ENCODE measurements at regions not wholly inside any gene's neighbourhood (a gene's known extent, or its start where the extent isn't known, plus 50 kb on each side); places are given as distances from the start of the nearest gene placed in this dataset.
"Not testable (repeated sequence)": the region's sequence is repeated elsewhere in the genome, so short reads cannot be mapped to it uniquely, and the experiment has no call there.

GRCh38 chr11:123330471-123330870, 99.6 kb upstream of the GRAMD1B start:
- Histone ChIP-seq H3K4me3 (ENCODE audit: low read length in 2 of 2) (no peak overlapping the region), H3K36me3 (ENCODE audit: insufficient read depth, low read length) (no peaks in the 10 kb centered on the region), H3K4me1 (ENCODE audit: insufficient read depth, low read length) (no peaks in the 10 kb centered on the region), H3K27ac (ENCODE audit: low read depth, low read length) (no peak overlapping the region), H3K27me3 (ENCODE audit: insufficient read depth, low read length) (no peaks in the 10 kb centered on the region), H3K9me3 (ENCODE audit: control insufficient read depth in 1 of 2, low read length in 2 of 2) (no peaks in the 10 kb centered on the region)
- no peak overlapping the region for H3K27ac Mint-ChIP-seq
- DNase-seq, result no peak
- H3K27me3 Mint-ChIP-seq, result peaks cover 0 to under 1% of the 10 kb centered on the region in 2 donors
- ChIA-PET POLR2A (ENCODE audit: partially characterized antibody) (no interaction called here), CTCF (ENCODE audit: partially characterized antibody) (no interaction called here)
- H3K36me3 Mint-ChIP-seq, result peaks cover 0 to 2% of the 10 kb centered on the region in 2 donors
- no peaks in the 10 kb centered on the region for H3K4me1 Mint-ChIP-seq
- intact Hi-C loops (cut with micrococcal nuclease), result no loop called here
- no peak overlapping the region for H3K4me3 Mint-ChIP-seq
- H3K9me3 Mint-ChIP-seq, result peaks cover 0 to 7% (median under 1%) of the 10 kb centered on the region in 8 donors

- peaks cover 0 to 2% of the 10 kb centered on the region in 2 donors for H3K36me3 Mint-ChIP-seq
- no peaks in the 10 kb centered on the region for H3K27me3 Mint-ChIP-seq
- Histone ChIP-seq H3K4me1 (ENCODE audit: insufficient read depth, low read length) (no peaks in the 10 kb centered on the region), H3K27ac (ENCODE audit: low read depth, low read length) (no peak overlapping the region), H3K27me3 (ENCODE audit: insufficient read depth, low read length) (no peaks in the 10 kb centered on the region), H3K9me3 (ENCODE audit: control insufficient read depth in 1 of 2, low read length in 2 of 2) (no peaks in the 10 kb centered on the region), H3K4me3 (ENCODE audit: low read length in 2 of 2) (no peak overlapping the region), H3K36me3 (ENCODE audit: insufficient read depth, low read length) (no peaks in the 10 kb centered on the region)
- no peak for DNase-seq
- no peaks in the 10 kb centered on the region for H3K4me1 Mint-ChIP-seq
- H3K27ac Mint-ChIP-seq, result no peak overlapping the region
- H3K9me3 Mint-ChIP-seq, result peaks cover 0 to 7% (median 0%) of the 10 kb centered on the region in 8 donors
- intact Hi-C loops (cut with micrococcal nuclease), result no loop called here
- ChIA-PET POLR2A (ENCODE audit: partially characterized antibody) (no interaction called here), CTCF (ENCODE audit: partially characterized antibody) (no interaction called here)
- H3K4me3 Mint-ChIP-seq, result no peak overlapping the region
Observed at GRCh38 chr11:123330071-123330470, 100.0 kb upstream of the GRAMD1B start.

GRCh38 chr11:123328281-123328867, 101.7 kb upstream of the GRAMD1B start:
- ChIA-PET POLR2A (ENCODE audit: partially characterized antibody) (no interaction called here), CTCF (ENCODE audit: partially characterized antibody) (interaction anchor here (0.9 kb wide), 1 partner anchor 27 kb away, joined by 3 read pairs; no protein-coding TSS in a partner anchor)

GRCh38 chr11:123325533-123325932, 104.5 kb upstream of the GRAMD1B start:
- no peak overlapping the region for H3K27ac Mint-ChIP-seq
- H3K27me3 Mint-ChIP-seq, result peaks cover 3% of the 10 kb centered on the region in 2 donors
- no peaks in the 10 kb centered on the region for H3K36me3 Mint-ChIP-seq
- ChIA-PET CTCF (ENCODE audit: partially characterized antibody) (no interaction called here), POLR2A (ENCODE audit: partially characterized antibody) (no interaction called here)
- no peaks in the 10 kb centered on the region for H3K4me1 Mint-ChIP-seq
- H3K27ac ChIP-seq (ENCODE audit: low read depth, low read length), result no peak overlapping the region
- no peaks in the 10 kb centered on the region for H3K4me1 ChIP-seq (ENCODE audit: insufficient read depth, low read length)
- H3K9me3 Mint-ChIP-seq, result no peaks in the 10 kb centered on the region
- no peaks in the 10 kb centered on the region for H3K36me3 ChIP-seq (ENCODE audit: insufficient read depth, low read length)
- H3K9me3 ChIP-seq (ENCODE audit: control insufficient read depth in 1 of 2, low read length in 2 of 2), result no peaks in the 10 kb centered on the region
- DNase-seq, result no peak
- H3K4me3 ChIP-seq (ENCODE audit: low read length in 2 of 2), result no peak overlapping the region
- H3K4me3 Mint-ChIP-seq, result no peak overlapping the region
- intact Hi-C loops (cut with micrococcal nuclease), result no loop called here
- H3K27me3 ChIP-seq (ENCODE audit: insufficient read depth, low read length), result no peaks in the 10 kb centered on the region

More at GRCh38 chr11:123328281-123328867, 101.7 kb upstream of the GRAMD1B start:
- H3K36me3 ChIP-seq (ENCODE audit: insufficient read depth, low read length), result no peaks in the 10 kb centered on the region
- no peaks in the 10 kb centered on the region for H3K27me3 ChIP-seq (ENCODE audit: insufficient read depth, low read length)
- no peak for DNase-seq
- Mint-ChIP-seq H3K27ac (no peak overlapping the region), H3K4me3 (no peak overlapping the region), H3K27me3 (no peaks in the 10 kb centered on the region), H3K4me1 (no peaks in the 10 kb centered on the region), H3K36me3 (no peaks in the 10 kb centered on the region), H3K9me3 (peaks cover 0 to 7% (median 0%) of the 10 kb centered on the region in 8 donors)
- H3K27ac ChIP-seq (ENCODE audit: low read depth, low read length), result no peak overlapping the region
- no peaks in the 10 kb centered on the region for H3K4me1 ChIP-seq (ENCODE audit: insufficient read depth, low read length)
- H3K9me3 ChIP-seq (ENCODE audit: control insufficient read depth in 1 of 2, low read length in 2 of 2), result no peaks in the 10 kb centered on the region
- intact Hi-C loops (cut with micrococcal nuclease), result no loop called here
- H3K4me3 ChIP-seq (ENCODE audit: low read length in 2 of 2), result no peak overlapping the region

GRCh38 chr11:123323568-123323967, 106.5 kb upstream of the GRAMD1B start:
- no peaks in the 10 kb centered on the region for H3K36me3 ChIP-seq (ENCODE audit: insufficient read depth, low read length)
- POLR2A ChIA-PET (ENCODE audit: partially characterized antibody), result no interaction called here
- no peaks in the 10 kb centered on the region for H3K27me3 ChIP-seq (ENCODE audit: insufficient read depth, low read length)
- Mint-ChIP-seq H3K4me3 (no peak overlapping the region), H3K4me1 (no peaks in the 10 kb centered on the region), H3K27ac (no peak overlapping the region), H3K27me3 (peaks cover 3 to 5% of the 10 kb centered on the region in 2 donors), H3K9me3 (no peaks in the 10 kb centered on the region), H3K36me3 (no peaks in the 10 kb centered on the region)
- H3K4me3 ChIP-seq (ENCODE audit: low read length in 2 of 2), result no peak overlapping the region
- DNase-seq, result no peak
- H3K9me3 ChIP-seq (ENCODE audit: control insufficient read depth in 1 of 2, low read length in 2 of 2), result no peaks in the 10 kb centered on the region
- CTCF ChIA-PET (ENCODE audit: partially characterized antibody), result interaction anchor here (1.3 kb wide), 1 partner anchor 10 kb away, joined by 3 read pairs; no protein-coding TSS in a partner anchor
- H3K27ac ChIP-seq (ENCODE audit: low read depth, low read length), result no peak overlapping the region
- intact Hi-C loops (cut with micrococcal nuclease), result no loop called here
- no peaks in the 10 kb centered on the region for H3K4me1 ChIP-seq (ENCODE audit: insufficient read depth, low read length)

GRCh38 chr11:123321636-123322035, 108.4 kb upstream of the GRAMD1B start:
- Mint-ChIP-seq H3K27me3 (peaks cover 3 to 5% of the 10 kb centered on the region in 2 donors), H3K9me3 (no peaks in the 10 kb centered on the region), H3K27ac (no peak overlapping the region), H3K4me3 (no peak overlapping the region), H3K4me1 (no peaks in the 10 kb centered on the region), H3K36me3 (no peaks in the 10 kb centered on the region)
- Histone ChIP-seq H3K27me3 (ENCODE audit: insufficient read depth, low read length) (no peaks in the 10 kb centered on the region), H3K36me3 (ENCODE audit: insufficient read depth, low read length) (no peaks in the 10 kb centered on the region), H3K27ac (ENCODE audit: low read depth, low read length) (no peak overlapping the region), H3K9me3 (ENCODE audit: control insufficient read depth in 1 of 2, low read length in 2 of 2) (no peaks in the 10 kb centered on the region), H3K4me3 (ENCODE audit: low read length in 2 of 2) (no peak overlapping the region), H3K4me1 (ENCODE audit: insufficient read depth, low read length) (no peaks in the 10 kb centered on the region)
- ChIA-PET CTCF (ENCODE audit: partially characterized antibody) (interaction anchor here (1.2 kb wide), 1 partner anchor 18 kb away, joined by 3 read pairs; no protein-coding TSS in a partner anchor), POLR2A (ENCODE audit: partially characterized antibody) (no interaction called here)
- intact Hi-C loops (cut with micrococcal nuclease), result no loop called here
- no peak for DNase-seq

GRCh38 chr11:123318623-123319022, 111.4 kb upstream of the GRAMD1B start:
- H3K4me1 ChIP-seq (ENCODE audit: insufficient read depth, low read length), result no peaks in the 10 kb centered on the region
- ChIA-PET POLR2A (ENCODE audit: partially characterized antibody) (no interaction called here), CTCF (ENCODE audit: partially characterized antibody) (no interaction called here)
- intact Hi-C loops (cut with micrococcal nuclease), result no loop called here
- no peaks in the 10 kb centered on the region for H3K9me3 ChIP-seq (ENCODE audit: control insufficient read depth in 1 of 2, low read length in 2 of 2)
- H3K27me3 Mint-ChIP-seq, result peaks cover 3 to 9% of the 10 kb centered on the region in 2 donors
- no peak overlapping the region for H3K4me3 ChIP-seq (ENCODE audit: low read length in 2 of 2)
- H3K36me3 ChIP-seq (ENCODE audit: insufficient read depth, low read length), result no peaks in the 10 kb centered on the region
- H3K36me3 Mint-ChIP-seq, result no peaks in the 10 kb centered on the region
- H3K9me3 Mint-ChIP-seq, result peaks cover 0 to 1% (median 0%) of the 10 kb centered on the region in 8 donors
- no peak overlapping the region for H3K27ac ChIP-seq (ENCODE audit: low read depth, low read length)
- H3K27me3 ChIP-seq (ENCODE audit: insufficient read depth, low read length), result no peaks in the 10 kb centered on the region
- DNase-seq, result no peak
- no peak overlapping the region for H3K4me3 Mint-ChIP-seq
- H3K27ac Mint-ChIP-seq, result no peak overlapping the region
- H3K4me1 Mint-ChIP-seq, result no peaks in the 10 kb centered on the region

GRCh38 chr11:123318132-123318531, 111.9 kb upstream of the GRAMD1B start:
- H3K9me3 Mint-ChIP-seq; intact Hi-C loops (cut with micrococcal nuclease); H3K27me3 Mint-ChIP-seq; H3K36me3 Mint-ChIP-seq; H3K9me3 ChIP-seq (ENCODE audit: control insufficient read depth in 1 of 2, low read length in 2 of 2); H3K27ac Mint-ChIP-seq; H3K27ac ChIP-seq (ENCODE audit: low read depth, low read length); H3K4me3 ChIP-seq (ENCODE audit: low read length in 2 of 2); H3K36me3 ChIP-seq (ENCODE audit: insufficient read depth, low read length); POLR2A ChIA-PET (ENCODE audit: partially characterized antibody); DNase-seq; H3K27me3 ChIP-seq (ENCODE audit: insufficient read depth, low read length); CTCF ChIA-PET (ENCODE audit: partially characterized antibody); H3K4me1 ChIP-seq (ENCODE audit: insufficient read depth, low read length); H3K4me1 Mint-ChIP-seq; H3K4me3 Mint-ChIP-seq: not testable (repeated sequence)

Measured in CD4-positive, alpha-beta memory T cell (primary cell).